ENCODE measurements at regions not wholly inside any gene's neighbourhood (a gene's known extent, or its start where the extent isn't known, plus 50 kb on each side); places are given as distances from the start of the nearest gene placed in this dataset.

DNA sequence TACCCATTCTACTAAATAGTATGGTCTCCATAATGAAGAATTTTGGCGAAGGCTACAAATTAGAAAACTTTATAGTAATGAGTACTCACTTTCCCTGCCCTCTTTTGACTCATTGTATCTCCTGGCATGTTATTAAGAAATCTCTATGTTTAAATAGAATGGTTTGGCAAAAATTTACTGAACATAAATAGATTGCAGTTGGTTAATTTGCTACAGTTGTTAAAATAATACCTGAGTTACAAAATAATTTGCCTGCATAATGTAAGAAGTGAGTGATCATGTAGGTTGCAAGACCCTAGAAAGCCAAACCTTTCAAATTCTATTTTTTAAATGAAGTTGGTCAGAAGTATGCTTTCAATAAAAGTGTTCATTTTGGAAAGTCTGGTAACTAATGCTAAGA is 176.8 kb upstream of the AHR start:
- TF ChIP-seq POLR2A (IDR thresholded peaks at IDR 0.05) = no peak
- TF ChIP-seq, protein P1, sequence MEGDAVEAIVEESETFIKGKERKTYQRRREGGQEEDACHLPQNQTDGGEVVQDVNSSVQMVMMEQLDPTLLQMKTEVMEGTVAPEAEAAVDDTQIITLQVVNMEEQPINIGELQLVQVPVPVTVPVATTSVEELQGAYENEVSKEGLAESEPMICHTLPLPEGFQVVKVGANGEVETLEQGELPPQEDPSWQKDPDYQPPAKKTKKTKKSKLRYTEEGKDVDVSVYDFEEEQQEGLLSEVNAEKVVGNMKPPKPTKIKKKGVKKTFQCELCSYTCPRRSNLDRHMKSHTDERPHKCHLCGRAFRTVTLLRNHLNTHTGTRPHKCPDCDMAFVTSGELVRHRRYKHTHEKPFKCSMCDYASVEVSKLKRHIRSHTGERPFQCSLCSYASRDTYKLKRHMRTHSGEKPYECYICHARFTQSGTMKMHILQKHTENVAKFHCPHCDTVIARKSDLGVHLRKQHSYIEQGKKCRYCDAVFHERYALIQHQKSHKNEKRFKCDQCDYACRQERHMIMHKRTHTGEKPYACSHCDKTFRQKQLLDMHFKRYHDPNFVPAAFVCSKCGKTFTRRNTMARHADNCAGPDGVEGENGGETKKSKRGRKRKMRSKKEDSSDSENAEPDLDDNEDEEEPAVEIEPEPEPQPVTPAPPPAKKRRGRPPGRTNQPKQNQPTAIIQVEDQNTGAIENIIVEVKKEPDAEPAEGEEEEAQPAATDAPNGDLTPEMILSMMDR (IDR thresholded peaks at IDR 0.05) = no peak

Data from thyroid gland (tissue), 4 donors.